HPDE6-E6E7 (cell line): ENCODE measurements at regions not wholly inside any gene's neighbourhood (a gene's known extent, or its start where the extent isn't known, plus 50 kb on each side); places are given as distances from the start of the nearest gene placed in this dataset.
"Not testable (repeated sequence)": the region's sequence is repeated elsewhere in the genome, so short reads cannot be mapped to it uniquely, and the experiment has no call there.

ENCODE experiments used
- DNase-seq: peaks from one replicate; pipeline ENCODE4 v3.0.0; 2011; ENCODE audit warnings: missing footprints; ENCODE audit errors: extremely low spot score

- no peak for DNase-seq
Observed at GRCh38 chr14:71734885-71735284, 197.3 kb upstream of the RGS6 start.

GRCh38 chr14:71737760-71738159 is 194.5 kb upstream of the RGS6 start:
- DNase-seq: no peak

- peak; percentile 54 for DNase-seq
Observed at GRCh38 chr14:71739273-71739990, 192.8 kb upstream of the RGS6 start.

- DNase-seq: no peak
Observed at GRCh38 chr14:71741241-71741640, 191.0 kb upstream of the RGS6 start.

- no peak for DNase-seq
Observed at GRCh38 chr14:71742485-71742884, 189.7 kb upstream of the RGS6 start.

- DNase-seq: no peak
Observed at GRCh38 chr14:71745072-71745471, 187.2 kb upstream of the RGS6 start.

- no peak for DNase-seq
Observed at GRCh38 chr14:71748196-71748595, 184.0 kb upstream of the RGS6 start.

- no peak for DNase-seq
Observed at GRCh38 chr14:71749613-71750238, 182.5 kb upstream of the RGS6 start.

GRCh38 chr14:71751264-71751663 is 181.0 kb upstream of the RGS6 start:
- DNase-seq: no peak

GRCh38 chr14:71752111-71752738 is 180.0 kb upstream of the RGS6 start:
- DNase-seq: no peak

GRCh38 chr14:71753126-71753830 is 179.0 kb upstream of the RGS6 start:
- peak; percentile 73 for DNase-seq

- DNase-seq: no peak
Observed at GRCh38 chr14:71753976-71754375, 178.3 kb upstream of the RGS6 start.

GRCh38 chr14:71754422-71755095 is 177.7 kb upstream of the RGS6 start:
- DNase-seq: no peak

- no peak for DNase-seq
Observed at GRCh38 chr14:71758229-71758951, 173.8 kb upstream of the RGS6 start.

- no peak for DNase-seq
Observed at GRCh38 chr14:71762575-71762974, 169.7 kb upstream of the RGS6 start.

GRCh38 chr14:71764701-71765382 is 167.4 kb upstream of the RGS6 start:
- DNase-seq: no peak

GRCh38 chr14:71765505-71765904 is 166.7 kb upstream of the RGS6 start:
- no peak for DNase-seq

- no peak for DNase-seq
Observed at GRCh38 chr14:71770431-71770830, 161.8 kb upstream of the RGS6 start.

GRCh38 chr14:71771421-71771820 is 160.8 kb upstream of the RGS6 start:
- DNase-seq: not testable (repeated sequence)

GRCh38 chr14:71771996-71772395 is 160.2 kb upstream of the RGS6 start:
- not testable (repeated sequence) for DNase-seq
